ENCODE measurements at regions not wholly inside any gene's neighbourhood (a gene's known extent, or its start where the extent isn't known, plus 50 kb on each side); places are given as distances from the start of the nearest gene placed in this dataset.

DNA sequence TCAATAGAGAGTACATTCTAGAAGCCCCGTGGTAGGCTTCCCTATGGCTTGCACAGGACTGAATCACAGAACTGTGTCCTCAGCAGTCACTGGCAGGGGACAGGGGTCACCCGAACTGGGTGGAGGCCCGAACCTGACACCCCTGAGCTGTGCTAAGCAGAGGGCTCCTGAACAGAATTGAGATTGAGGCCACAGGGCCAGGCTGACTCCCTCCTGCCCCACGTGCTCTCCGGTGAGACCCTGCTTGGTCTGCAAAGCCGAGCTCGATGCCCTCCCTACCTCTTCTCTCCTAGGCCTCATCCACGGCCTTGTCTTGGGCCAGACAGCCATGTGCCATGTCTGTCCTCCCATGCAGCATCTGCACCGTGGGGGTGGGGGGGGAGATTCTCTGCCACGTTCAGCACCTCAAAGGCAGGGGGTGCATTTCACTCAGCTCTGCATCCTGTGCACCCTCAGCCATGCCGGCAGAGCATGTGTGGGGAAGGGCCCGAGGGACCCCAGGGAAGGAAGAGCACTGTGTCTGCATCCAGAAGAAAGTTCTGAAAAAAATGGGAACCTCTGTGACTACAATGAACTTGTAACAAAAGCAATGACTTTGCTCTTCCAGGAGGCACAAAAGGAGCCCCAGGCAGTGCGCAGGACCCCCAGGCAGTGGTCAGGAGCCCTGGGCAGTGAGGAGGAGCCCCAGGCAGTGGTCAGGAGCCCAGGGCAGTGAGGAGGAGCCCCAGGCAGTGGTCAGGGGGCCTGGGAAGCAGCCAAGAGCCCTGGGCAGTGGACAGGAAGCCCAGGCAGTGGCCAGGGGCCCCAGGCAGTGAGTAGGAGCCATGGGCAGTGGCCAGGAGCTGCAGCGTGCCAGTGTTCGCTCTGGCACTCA lies 76.7 kb upstream of the SEPTIN5 start:
- no peak for DNase-seq
- no peak overlapping the region for H3K27ac ChIP-seq
- H3K27me3 ChIP-seq (ENCODE audit: insufficient read depth in 3 of 3, low read length in 2 of 3) = peaks cover 0 to 17% (median 0%) of the 10 kb centered on the region in 3 donors
- TF ChIP-seq, protein P1, sequence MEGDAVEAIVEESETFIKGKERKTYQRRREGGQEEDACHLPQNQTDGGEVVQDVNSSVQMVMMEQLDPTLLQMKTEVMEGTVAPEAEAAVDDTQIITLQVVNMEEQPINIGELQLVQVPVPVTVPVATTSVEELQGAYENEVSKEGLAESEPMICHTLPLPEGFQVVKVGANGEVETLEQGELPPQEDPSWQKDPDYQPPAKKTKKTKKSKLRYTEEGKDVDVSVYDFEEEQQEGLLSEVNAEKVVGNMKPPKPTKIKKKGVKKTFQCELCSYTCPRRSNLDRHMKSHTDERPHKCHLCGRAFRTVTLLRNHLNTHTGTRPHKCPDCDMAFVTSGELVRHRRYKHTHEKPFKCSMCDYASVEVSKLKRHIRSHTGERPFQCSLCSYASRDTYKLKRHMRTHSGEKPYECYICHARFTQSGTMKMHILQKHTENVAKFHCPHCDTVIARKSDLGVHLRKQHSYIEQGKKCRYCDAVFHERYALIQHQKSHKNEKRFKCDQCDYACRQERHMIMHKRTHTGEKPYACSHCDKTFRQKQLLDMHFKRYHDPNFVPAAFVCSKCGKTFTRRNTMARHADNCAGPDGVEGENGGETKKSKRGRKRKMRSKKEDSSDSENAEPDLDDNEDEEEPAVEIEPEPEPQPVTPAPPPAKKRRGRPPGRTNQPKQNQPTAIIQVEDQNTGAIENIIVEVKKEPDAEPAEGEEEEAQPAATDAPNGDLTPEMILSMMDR (IDR thresholded peaks at IDR 0.05) = no peak
- intact Hi-C loops (cut with DNase I) = no loop called here
- no peaks in the 10 kb centered on the region for H3K9me3 ChIP-seq
- H3K4me1 ChIP-seq = no peaks in the 10 kb centered on the region
- no peaks in the 10 kb centered on the region for H3K36me3 ChIP-seq (ENCODE audit: insufficient read depth in 1 of 2, low read depth in 1 of 2)
- no peak for ATAC-seq
- WGBS, 3 donors = 73 to 84% (median 76%) methylated on average over 15 of the region's 15 CpGs
- no peak overlapping the region for H3K4me3 ChIP-seq

DNA sequence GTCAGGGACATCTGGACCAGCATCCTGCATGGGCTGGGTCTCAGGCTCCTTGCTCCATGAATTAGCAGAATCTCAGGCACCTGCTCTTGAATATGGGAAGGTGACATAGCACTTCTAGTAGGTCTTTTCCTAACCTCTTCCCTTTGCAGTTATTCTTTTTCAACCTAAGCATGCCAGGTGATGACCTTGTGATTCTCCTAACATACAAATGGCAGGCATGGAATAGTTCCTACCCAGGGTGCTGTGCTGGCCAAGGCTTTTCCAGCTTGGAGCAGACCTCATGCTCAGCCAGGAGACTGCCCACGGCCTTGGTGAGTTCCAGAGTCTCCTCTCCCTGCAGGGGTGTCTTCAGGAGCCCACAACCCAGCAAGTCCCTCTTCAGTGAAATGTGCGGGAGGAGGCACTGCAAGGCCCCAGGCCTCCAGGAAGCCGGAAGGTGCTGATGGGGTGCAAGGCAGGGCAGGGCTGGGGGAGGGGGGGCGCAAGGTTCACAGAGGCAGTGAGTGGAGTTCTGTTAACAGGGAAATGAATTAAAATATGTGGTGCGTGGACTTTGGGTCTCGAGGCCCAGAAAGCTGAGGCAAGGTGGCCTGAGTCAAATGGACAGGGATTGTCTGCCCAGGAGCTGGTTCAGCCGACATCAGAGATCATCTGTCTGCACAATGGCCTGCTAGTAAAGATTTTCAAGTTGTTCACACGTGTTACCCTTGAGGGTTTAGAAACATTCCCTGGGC lies 75.9 kb upstream of the SEPTIN5 start:
- Histone ChIP-seq H3K9me3 (no peaks in the 10 kb centered on the region), H3K27me3 (ENCODE audit: insufficient read depth in 3 of 3, low read length in 2 of 3) (peaks cover 0 to 18% (median 0%) of the 10 kb centered on the region in 3 donors), H3K4me1 (no peaks in the 10 kb centered on the region), H3K36me3 (ENCODE audit: insufficient read depth in 1 of 2, low read depth in 1 of 2) (no peaks in the 10 kb centered on the region), H3K4me3 (no peak overlapping the region), H3K27ac (no peak overlapping the region)
- TF ChIP-seq, protein P1 (IDR thresholded peaks at IDR 0.05) = no peak
- DNase-seq (no peak), ATAC-seq (no peak)
- WGBS, 3 donors = 88 to 90% (median 90%) methylated on average over 8 of the region's 8 CpGs
- intact Hi-C loops (cut with DNase I) = no loop called here

DNA sequence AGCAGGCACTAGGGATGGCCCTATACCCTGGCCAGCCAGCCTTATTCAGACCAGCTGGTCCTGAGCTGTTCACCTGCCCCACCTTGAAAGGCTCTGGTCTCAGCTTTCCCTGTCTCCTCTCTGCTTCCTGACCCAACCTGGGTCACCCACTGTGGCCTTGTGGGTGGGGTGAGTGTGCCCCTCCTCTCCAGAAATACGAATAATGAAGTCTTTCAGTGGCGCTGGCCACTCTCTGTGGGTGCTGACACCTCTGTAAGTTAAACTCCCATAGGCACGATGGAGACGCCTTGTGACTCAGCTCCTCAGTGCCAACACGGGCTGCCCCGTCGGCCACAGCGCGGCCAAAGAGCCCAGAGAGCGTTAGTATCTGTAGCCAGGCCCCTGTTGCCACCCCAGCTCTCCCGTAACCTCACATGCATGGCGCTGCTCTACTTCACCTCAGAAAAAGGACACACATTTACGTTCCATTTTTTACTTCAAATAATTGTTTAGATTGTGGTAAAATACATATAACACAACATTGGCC lies 74.6 kb upstream of the SEPTIN5 start:
- H3K36me3 ChIP-seq (ENCODE audit: insufficient read depth in 1 of 2, low read depth in 1 of 2) = no peaks in the 10 kb centered on the region
- TF ChIP-seq, protein P1 (IDR thresholded peaks at IDR 0.05) = no peak
- peaks cover 0 to 24% (median 0%) of the 10 kb centered on the region in 3 donors for H3K27me3 ChIP-seq (ENCODE audit: insufficient read depth in 3 of 3, low read length in 2 of 3)
- intact Hi-C loops (cut with DNase I) = no loop called here
- ATAC-seq = no peak
- WGBS, 3 donors = 83 to 89% (median 88%) methylated on average over 13 of the region's 13 CpGs
- no peaks in the 10 kb centered on the region for H3K9me3 ChIP-seq
- DNase-seq = no peak
- no peak overlapping the region for H3K4me3 ChIP-seq
- no peak overlapping the region for H3K27ac ChIP-seq
- no peaks in the 10 kb centered on the region for H3K4me1 ChIP-seq

DNA sequence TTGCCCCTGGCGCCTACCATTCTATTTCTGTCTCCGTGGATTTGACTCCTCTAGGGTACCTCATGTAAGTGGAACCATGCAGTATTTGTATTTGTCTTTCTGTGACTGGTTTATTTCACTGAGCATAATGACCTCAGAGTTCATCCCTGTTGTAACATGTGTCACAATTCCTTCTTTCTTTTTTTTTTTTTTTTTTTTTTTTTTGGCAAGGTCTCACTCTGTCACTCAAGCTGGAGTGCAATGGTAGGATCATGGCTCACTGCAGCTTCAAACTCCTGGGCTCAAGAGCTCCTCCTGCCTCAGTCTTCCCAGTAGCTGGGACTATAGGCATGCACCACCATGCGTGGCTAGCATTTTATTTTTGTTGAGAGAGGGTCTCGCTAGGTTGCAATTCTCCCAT lies 74.0 kb upstream of the SEPTIN5 start:
- Histone ChIP-seq H3K27me3 (ENCODE audit: insufficient read depth in 3 of 3, low read length in 2 of 3) (peaks cover 0 to 30% (median 1%) of the 10 kb centered on the region in 3 donors), H3K9me3 (no peaks in the 10 kb centered on the region), H3K4me3 (no peak overlapping the region), H3K4me1 (no peaks in the 10 kb centered on the region), H3K27ac (no peak overlapping the region), H3K36me3 (ENCODE audit: insufficient read depth in 1 of 2, low read depth in 1 of 2) (no peaks in the 10 kb centered on the region)
- intact Hi-C loops (cut with DNase I) = no loop called here
- DNase-seq = no peak
- WGBS, 3 donors = 81 to 91% (median 89%) methylated on average over 4 of the region's 4 CpGs
- TF ChIP-seq, protein P1 (IDR thresholded peaks at IDR 0.05) = no peak
- ATAC-seq = no peak
